KMS-11 (cell line): ENCODE measurements at regions not wholly inside any gene's neighbourhood (a gene's known extent, or its start where the extent isn't known, plus 50 kb on each side); places are given as distances from the start of the nearest gene placed in this dataset.

Experiments
- H2AFZ ChIP-seq: fragments of 200-600 bp; sonication (generic); 2 replicates; pipeline ENCODE4 v1.6.1; 2016; ENCODE audit warnings: antibody characterized with exemption, mixed run types, low read depth
- H3K27ac ChIP-seq: fragments of 200-600 bp; sonication (generic); 2 replicates; pipeline ENCODE4 v1.6.1; 2016; ENCODE audit warnings: mild to moderate bottlenecking, mixed run types
- H3K27me3 ChIP-seq: fragments of 200-600 bp; sonication (generic); 2 replicates; pipeline ENCODE4 v1.6.1; 2017; ENCODE audit warnings: mild to moderate bottlenecking, low read depth, mixed run types, moderate library complexity; ENCODE audit not compliant: insufficient read depth
- H3K36me3 ChIP-seq: fragments of 200-600 bp; sonication (generic); 2 replicates; pipeline ENCODE4 v1.6.1; 2017; ENCODE audit warnings: mild to moderate bottlenecking, mixed run types; ENCODE audit not compliant: insufficient read depth
- H3K4me1 ChIP-seq: fragments of 200-600 bp; sonication (generic); 2 replicates; pipeline ENCODE4 v1.6.1; 2016; ENCODE audit warnings: mild to moderate bottlenecking, low read depth, mixed run types; ENCODE audit not compliant: poor library complexity, severe bottlenecking
- H3K4me2 ChIP-seq: fragments of 200-600 bp; sonication (generic); 2 replicates; pipeline ENCODE4 v1.7.0; 2016; ENCODE audit warnings: mild to moderate bottlenecking, mixed run types
- H3K4me3 ChIP-seq: fragments of 200-600 bp; sonication (generic); IDR thresholded peaks from 2 replicates; pipeline ENCODE4 v1.6.1; 2017; ENCODE audit warnings: low read depth, low read length, mixed read lengths; ENCODE audit not compliant: insufficient read depth
- H3K79me2 ChIP-seq: fragments of 200-600 bp; sonication (generic); 2 replicates; pipeline ENCODE4 v1.6.1; 2016; ENCODE audit warnings: low read depth, mixed run types; ENCODE audit not compliant: insufficient read depth
- H3K9ac ChIP-seq: fragments of 200-600 bp; sonication (generic); 2 replicates; pipeline ENCODE4 v1.6.1; 2016; ENCODE audit warnings: mild to moderate bottlenecking, mixed run types
- H4K20me1 ChIP-seq: fragments of 200-600 bp; sonication (generic); 2 replicates; pipeline ENCODE4 v1.6.1; 2016; ENCODE audit warnings: mild to moderate bottlenecking, mixed run types; ENCODE audit not compliant: insufficient read depth
- TF ChIP-seq, protein P1 (sequence below): fragments of 200-600 bp; sonication (generic); conservative IDR thresholded peaks from 2 replicates; pipeline ENCODE4 v1.6.1; 2017; ENCODE audit warnings: low read depth, mild to moderate bottlenecking, antibody characterized with exemption, low read length, moderate library complexity, mixed read lengths

DNA sequence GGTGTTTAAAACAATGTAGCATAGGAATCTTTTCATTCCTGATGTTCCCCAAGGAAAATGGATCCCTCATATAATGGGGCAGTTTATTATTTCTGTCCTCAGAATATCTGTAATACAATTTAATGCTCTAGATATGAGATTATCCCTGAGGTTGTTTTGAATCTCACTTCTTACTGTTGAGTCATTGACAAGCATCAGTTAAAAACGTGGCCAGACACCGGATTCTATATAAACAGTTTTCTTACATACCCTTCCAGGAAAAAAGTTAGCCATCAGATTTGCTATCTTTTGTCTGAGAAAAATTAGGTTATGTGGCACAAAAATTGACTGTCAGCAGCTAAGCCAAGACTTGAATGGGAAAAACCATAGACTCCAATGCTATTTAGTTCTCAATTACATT lies 539.8 kb upstream of the CELF2 start:
- Histone ChIP-seq H3K36me3 (no peaks in the 10 kb centered on the region), H3K27ac (no peak overlapping the region), H2AFZ (no peak overlapping the region), H4K20me1 (no peaks in the 10 kb centered on the region), H3K79me2 (no peaks in the 10 kb centered on the region), H3K4me3 (no peak overlapping the region), H3K4me2 (no peak overlapping the region), H3K27me3 (no peaks in the 10 kb centered on the region), H3K4me1 (no peaks in the 10 kb centered on the region), H3K9ac (no peak overlapping the region)
- TF ChIP-seq, protein P1, sequence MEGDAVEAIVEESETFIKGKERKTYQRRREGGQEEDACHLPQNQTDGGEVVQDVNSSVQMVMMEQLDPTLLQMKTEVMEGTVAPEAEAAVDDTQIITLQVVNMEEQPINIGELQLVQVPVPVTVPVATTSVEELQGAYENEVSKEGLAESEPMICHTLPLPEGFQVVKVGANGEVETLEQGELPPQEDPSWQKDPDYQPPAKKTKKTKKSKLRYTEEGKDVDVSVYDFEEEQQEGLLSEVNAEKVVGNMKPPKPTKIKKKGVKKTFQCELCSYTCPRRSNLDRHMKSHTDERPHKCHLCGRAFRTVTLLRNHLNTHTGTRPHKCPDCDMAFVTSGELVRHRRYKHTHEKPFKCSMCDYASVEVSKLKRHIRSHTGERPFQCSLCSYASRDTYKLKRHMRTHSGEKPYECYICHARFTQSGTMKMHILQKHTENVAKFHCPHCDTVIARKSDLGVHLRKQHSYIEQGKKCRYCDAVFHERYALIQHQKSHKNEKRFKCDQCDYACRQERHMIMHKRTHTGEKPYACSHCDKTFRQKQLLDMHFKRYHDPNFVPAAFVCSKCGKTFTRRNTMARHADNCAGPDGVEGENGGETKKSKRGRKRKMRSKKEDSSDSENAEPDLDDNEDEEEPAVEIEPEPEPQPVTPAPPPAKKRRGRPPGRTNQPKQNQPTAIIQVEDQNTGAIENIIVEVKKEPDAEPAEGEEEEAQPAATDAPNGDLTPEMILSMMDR, result no peak

DNA sequence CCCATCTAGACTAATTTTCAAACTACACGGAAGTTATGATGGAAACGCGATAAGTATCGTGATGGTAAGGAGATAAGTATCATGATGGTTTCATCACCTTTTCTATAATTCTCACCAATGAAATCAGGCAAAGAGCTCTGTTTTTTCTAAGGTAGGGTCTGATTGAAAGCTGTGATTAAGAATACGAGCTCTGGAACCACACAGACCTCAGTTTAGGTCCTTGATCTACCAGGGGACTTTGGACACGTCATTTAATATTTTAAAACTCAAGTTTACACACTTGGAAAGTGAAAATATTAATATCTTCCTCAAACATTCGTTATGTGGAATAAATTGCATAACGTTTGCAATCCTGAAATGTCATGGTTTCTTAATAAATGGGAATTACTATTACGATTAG lies 538.2 kb upstream of the CELF2 start:
- Histone ChIP-seq H3K4me2 (no peak overlapping the region), H3K36me3 (no peaks in the 10 kb centered on the region), H4K20me1 (no peaks in the 10 kb centered on the region), H2AFZ (no peak overlapping the region), H3K27me3 (no peaks in the 10 kb centered on the region), H3K4me3 (no peak overlapping the region), H3K79me2 (no peaks in the 10 kb centered on the region), H3K27ac (no peak overlapping the region), H3K4me1 (no peaks in the 10 kb centered on the region), H3K9ac (no peak overlapping the region)
- TF ChIP-seq, protein P1, result no peak

DNA sequence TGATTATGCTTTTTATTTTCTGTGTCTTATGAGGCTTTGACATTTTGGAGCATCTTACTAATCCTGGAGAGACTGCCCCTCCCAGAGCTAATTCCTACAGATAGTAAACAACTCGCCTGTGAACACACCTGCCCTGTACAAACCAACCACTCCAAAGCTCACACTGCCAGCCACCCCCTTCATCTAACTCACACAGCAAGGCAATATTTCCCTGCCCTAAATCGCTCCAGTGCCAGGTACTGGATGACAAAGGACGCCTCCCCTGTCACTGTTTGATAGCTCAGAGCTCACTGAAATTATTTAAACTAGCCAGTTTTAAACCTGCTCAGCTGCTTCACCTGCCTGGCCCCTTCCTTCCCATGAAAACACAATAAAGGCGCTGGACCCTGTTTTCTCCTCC lies 535.1 kb upstream of the CELF2 start:
- Histone ChIP-seq H2AFZ (no peak overlapping the region), H3K36me3 (no peaks in the 10 kb centered on the region), H3K4me3 (no peak overlapping the region), H3K4me2 (no peak overlapping the region), H4K20me1 (no peaks in the 10 kb centered on the region), H3K27me3 (no peaks in the 10 kb centered on the region), H3K79me2 (no peaks in the 10 kb centered on the region), H3K9ac (no peak overlapping the region), H3K27ac (no peak overlapping the region), H3K4me1 (no peaks in the 10 kb centered on the region)
- TF ChIP-seq, protein P1, result no peak

DNA sequence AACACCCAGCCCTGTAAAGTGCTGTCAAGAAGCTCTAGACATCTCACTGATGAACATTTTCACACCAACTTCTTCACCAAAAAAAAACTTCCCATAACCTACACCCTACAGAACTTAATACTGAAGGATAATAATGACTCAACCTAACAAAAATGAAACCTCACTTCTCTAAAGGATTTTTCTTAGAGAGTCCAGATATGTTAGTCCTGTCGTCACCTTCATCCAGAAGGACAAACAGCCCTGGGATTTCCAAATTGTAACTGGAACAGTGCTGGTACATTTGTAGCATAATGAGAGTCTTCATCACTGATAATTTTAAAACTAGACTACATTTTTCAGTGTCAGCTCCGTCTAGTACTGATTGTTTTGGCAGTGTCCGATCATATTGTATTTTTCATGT lies 528.6 kb upstream of the CELF2 start:
- no peak overlapping the region for H3K4me3 ChIP-seq
- TF ChIP-seq, protein P1, result no peak
- H3K4me2 ChIP-seq, result no peak overlapping the region
- no peaks in the 10 kb centered on the region for H3K4me1 ChIP-seq
- no peaks in the 10 kb centered on the region for H3K36me3 ChIP-seq
- no peak overlapping the region for H3K9ac ChIP-seq
- no peaks in the 10 kb centered on the region for H4K20me1 ChIP-seq
- no peaks in the 10 kb centered on the region for H3K79me2 ChIP-seq
- H3K27me3 ChIP-seq, result no peaks in the 10 kb centered on the region
- H3K27ac ChIP-seq, result no peak overlapping the region
- no peak overlapping the region for H2AFZ ChIP-seq
